GM18868 (cell line): ENCODE measurements at regions not wholly inside any gene's neighbourhood (a gene's known extent, or its start where the extent isn't known, plus 50 kb on each side); places are given as distances from the start of the nearest gene placed in this dataset.

Experiments used
- ATAC-seq: cut with Tn5 transposase; IDR thresholded peaks from one replicate; pipeline ENCODE4 v1.9.1; 2021; ENCODE audit warnings: mild to moderate bottlenecking, moderate library complexity; ENCODE audit not compliant: unreplicated experiment

GRCh38 chr5:34500236-34500847 lies 155.8 kb upstream of the RAI14 start:
- ATAC-seq = peak; percentile 25

- ATAC-seq = peak; percentile 25
These were observed 155.1 kb upstream of the RAI14 start for GRCh38 chr5:34501016-34501415.

- no peak for ATAC-seq
These were observed 154.3 kb upstream of the RAI14 start for GRCh38 chr5:34501840-34502239.

- ATAC-seq = no peak
These were observed 153.5 kb upstream of the RAI14 start for GRCh38 chr5:34502581-34502980.

GRCh38 chr5:34503379-34504253 lies 152.5 kb upstream of the RAI14 start:
- no peak for ATAC-seq

- no peak for ATAC-seq
These were observed 151.2 kb upstream of the RAI14 start for GRCh38 chr5:34504967-34505366.

GRCh38 chr5:34505731-34506130 lies 150.4 kb upstream of the RAI14 start:
- no peak for ATAC-seq

GRCh38 chr5:34507933-34508332 lies 148.2 kb upstream of the RAI14 start:
- no peak for ATAC-seq

- no peak for ATAC-seq
These were observed 146.7 kb upstream of the RAI14 start for GRCh38 chr5:34509392-34509791.

- no peak for ATAC-seq
These were observed 146.1 kb upstream of the RAI14 start for GRCh38 chr5:34510002-34510401.

- no peak for ATAC-seq
These were observed 145.1 kb upstream of the RAI14 start for GRCh38 chr5:34511063-34511462.

- no peak for ATAC-seq
These were observed 144.6 kb upstream of the RAI14 start for GRCh38 chr5:34511481-34511880.

- ATAC-seq = no peak
These were observed 144.2 kb upstream of the RAI14 start for GRCh38 chr5:34511915-34512314.

GRCh38 chr5:34516166-34516565 lies 140.0 kb upstream of the RAI14 start:
- no peak for ATAC-seq

- no peak for ATAC-seq
These were observed 139.4 kb upstream of the RAI14 start for GRCh38 chr5:34516686-34517085.

GRCh38 chr5:34517249-34517648 lies 138.9 kb upstream of the RAI14 start:
- ATAC-seq = no peak

- ATAC-seq = no peak
These were observed 136.5 kb upstream of the RAI14 start for GRCh38 chr5:34519489-34520220.

- ATAC-seq = no peak
These were observed 134.4 kb upstream of the RAI14 start for GRCh38 chr5:34521628-34522290.

GRCh38 chr5:34522599-34523386 lies 133.3 kb upstream of the RAI14 start:
- ATAC-seq = peak; percentile 92

GRCh38 chr5:34523387-34523726 lies 132.8 kb upstream of the RAI14 start:
- peak; percentile 5 for ATAC-seq

- peak; percentile 44 for ATAC-seq
These were observed 132.0 kb upstream of the RAI14 start for GRCh38 chr5:34524123-34524522.
